ENCODE measurements at regions not wholly inside any gene's neighbourhood (a gene's known extent, or its start where the extent isn't known, plus 50 kb on each side); places are given as distances from the start of the nearest gene placed in this dataset.

- no peak for TF ChIP-seq EZH2 (IDR thresholded peaks at IDR 0.05; ENCODE audit: insufficient read depth, poor library complexity, severe bottlenecking)
- TF ChIP-seq EZH2phosphoT487 (IDR thresholded peaks at IDR 0.05; ENCODE audit: insufficient read depth, low read depth), result no peak
- in situ Hi-C loops (cut with MboI), result loop anchor here (25.0 kb wide), 1 partner anchor 313 kb away; no protein-coding TSS in a partner anchor
- Histone ChIP-seq H3K79me2 (ENCODE audit: insufficient read depth) (no peaks in the 10 kb centered on the region), H3F3A (ENCODE audit: insufficient read depth) (peaks cover 3% of the 10 kb centered on the region; the same call in 1 of the 2 replicates), H3K27ac (no peak overlapping the region), H3K4me2 (ENCODE audit: unreplicated experiment) (no peak overlapping the region), H3K27me3 (replicated peaks; ENCODE audit: insufficient read depth) (no peaks in the 10 kb centered on the region), H3K9me2 (ENCODE audit: insufficient read depth) (no peaks in the 10 kb centered on the region), H3K9me3 (ENCODE audit: low read depth) (no peaks in the 10 kb centered on the region), H3K4me3 (no peak overlapping the region), H2AFZ (no peak overlapping the region), H3K9ac (no peak overlapping the region), H3K4me1 (ENCODE audit: insufficient read depth) (peaks cover 45% of the 10 kb centered on the region), H3K36me3 (ENCODE audit: low read depth) (no peaks in the 10 kb centered on the region), H4K20me1 (ENCODE audit: insufficient read depth) (no peaks in the 10 kb centered on the region)
- peak; percentile 29 for DNase-seq
- WGBS, 2 experiments (ENCODE audit: low coverage in 1 of 2, low lambda C conversion rate in 2 of 2, missing lambda C conversion rate in 2 of 2), result 92% methylated on average over 8 of the region's 8 CpGs
Measured at GRCh38 chr9:81824802-81825730, 103.2 kb upstream of the SPATA31D4 start.

GRCh38 chr9:81825846-81826516 is 102.2 kb upstream of the SPATA31D4 start:
- 94 to 98% methylated on average over 3 of the region's 3 CpGs for WGBS, 2 experiments (ENCODE audit: low coverage in 1 of 2, low lambda C conversion rate in 2 of 2, missing lambda C conversion rate in 2 of 2)
- no peak overlapping the region for H3K4me2 ChIP-seq (ENCODE audit: unreplicated experiment)

GRCh38 chr9:81826517-81826906 is 101.7 kb upstream of the SPATA31D4 start:
- Histone ChIP-seq H4K20me1 (ENCODE audit: insufficient read depth) (no peaks in the 10 kb centered on the region), H3K4me2 (ENCODE audit: unreplicated experiment) (no peak overlapping the region), H3K9ac (no peak overlapping the region), H2AFZ (no peak overlapping the region), H3K4me3 (no peak overlapping the region), H3K27ac (no peak overlapping the region), H3K9me3 (ENCODE audit: low read depth) (no peaks in the 10 kb centered on the region), H3K36me3 (ENCODE audit: low read depth) (no peaks in the 10 kb centered on the region), H3K79me2 (ENCODE audit: insufficient read depth) (no peaks in the 10 kb centered on the region), H3K4me1 (ENCODE audit: insufficient read depth) (peaks cover 32% of the 10 kb centered on the region), H3K9me2 (ENCODE audit: insufficient read depth) (no peaks in the 10 kb centered on the region), H3K27me3 (replicated peaks; ENCODE audit: insufficient read depth) (no peaks in the 10 kb centered on the region), H3F3A (ENCODE audit: insufficient read depth) (no peaks in the 10 kb centered on the region)
- in situ Hi-C loops (cut with MboI), result loop anchor here (25.0 kb wide), 1 partner anchor 314 kb away; no protein-coding TSS in a partner anchor
- TF ChIP-seq EZH2 (IDR thresholded peaks at IDR 0.05; ENCODE audit: insufficient read depth, poor library complexity, severe bottlenecking) (no peak), EZH2phosphoT487 (IDR thresholded peaks at IDR 0.05; ENCODE audit: insufficient read depth, low read depth) (no peak)
- WGBS, 2 experiments (ENCODE audit: low coverage in 1 of 2, low lambda C conversion rate in 2 of 2, missing lambda C conversion rate in 2 of 2), result 25 to 34% methylated on average over 15 of the region's 15 CpGs
- DNase-seq, result no peak

More at GRCh38 chr9:81825846-81826516, 102.2 kb upstream of the SPATA31D4 start:
- Histone ChIP-seq H3K4me3 (no peak overlapping the region), H3K4me1 (ENCODE audit: insufficient read depth) (peaks cover 37% of the 10 kb centered on the region), H3K9ac (no peak overlapping the region), H3K9me2 (ENCODE audit: insufficient read depth) (no peaks in the 10 kb centered on the region), H3K36me3 (ENCODE audit: low read depth) (no peaks in the 10 kb centered on the region), H3K27ac (no peak overlapping the region), H3K27me3 (replicated peaks; ENCODE audit: insufficient read depth) (no peaks in the 10 kb centered on the region), H3F3A (ENCODE audit: insufficient read depth) (no peaks in the 10 kb centered on the region; the same call in 1 of the 2 replicates), H3K9me3 (ENCODE audit: low read depth) (no peaks in the 10 kb centered on the region), H3K79me2 (ENCODE audit: insufficient read depth) (no peaks in the 10 kb centered on the region), H2AFZ (no peak overlapping the region), H4K20me1 (ENCODE audit: insufficient read depth) (no peaks in the 10 kb centered on the region)
- TF ChIP-seq EZH2 (IDR thresholded peaks at IDR 0.05; ENCODE audit: insufficient read depth, poor library complexity, severe bottlenecking) (no peak), EZH2phosphoT487 (IDR thresholded peaks at IDR 0.05; ENCODE audit: insufficient read depth, low read depth) (no peak)
- in situ Hi-C loops (cut with MboI), result loop anchor here (25.0 kb wide), 1 partner anchor 314 kb away; no protein-coding TSS in a partner anchor
- DNase-seq, result peak; percentile 27

GRCh38 chr9:81827616-81828296 is 100.5 kb upstream of the SPATA31D4 start:
- in situ Hi-C loops (cut with MboI), result loop anchor here (25.0 kb wide), 1 partner anchor 315 kb away; no protein-coding TSS in a partner anchor
- no peak overlapping the region for H3K9ac ChIP-seq

More at GRCh38 chr9:81827616-81828296, 100.5 kb upstream of the SPATA31D4 start:
- no peak overlapping the region for H3K27ac ChIP-seq
- no peaks in the 10 kb centered on the region for H3K36me3 ChIP-seq (ENCODE audit: low read depth)
- H2AFZ ChIP-seq, result no peak overlapping the region
- H3K79me2 ChIP-seq (ENCODE audit: insufficient read depth), result no peaks in the 10 kb centered on the region
- no peaks in the 10 kb centered on the region for H3F3A ChIP-seq (ENCODE audit: insufficient read depth)
- TF ChIP-seq EZH2phosphoT487 (IDR thresholded peaks at IDR 0.05; ENCODE audit: insufficient read depth, low read depth) (no peak), EZH2 (IDR thresholded peaks at IDR 0.05; ENCODE audit: insufficient read depth, poor library complexity, severe bottlenecking) (no peak)
- H3K9me3 ChIP-seq (ENCODE audit: low read depth), result no peaks in the 10 kb centered on the region
- DNase-seq, result no peak
- no peaks in the 10 kb centered on the region for H3K9me2 ChIP-seq (ENCODE audit: insufficient read depth)
- no peak overlapping the region for H3K4me3 ChIP-seq
- H3K27me3 ChIP-seq (replicated peaks; ENCODE audit: insufficient read depth), result no peaks in the 10 kb centered on the region
- no peaks in the 10 kb centered on the region for H4K20me1 ChIP-seq (ENCODE audit: insufficient read depth)
- peaks cover 28% of the 10 kb centered on the region for H3K4me1 ChIP-seq (ENCODE audit: insufficient read depth)
- H3K4me2 ChIP-seq (ENCODE audit: unreplicated experiment), result no peak overlapping the region
- 88 to 95% methylated on average over 5 of the region's 5 CpGs for WGBS, 2 experiments (ENCODE audit: low coverage in 1 of 2, low lambda C conversion rate in 2 of 2, missing lambda C conversion rate in 2 of 2)

All from GM23248 (cell line).